Fibroblast of mammary gland (primary cell): ENCODE measurements at regions not wholly inside any gene's neighbourhood (a gene's known extent, or its start where the extent isn't known, plus 50 kb on each side); places are given as distances from the start of the nearest gene placed in this dataset.

Experiments used
- DNase-seq: peaks from one replicate; pipeline ENCODE4 v3.0.0-alpha.2; 2010; ENCODE audit warnings: low read depth
- H3K4me3 ChIP-seq: 2 replicates; pipeline ENCODE4 v1.5.1; 2011; ENCODE audit warnings: low read depth, mild to moderate bottlenecking, low read length, moderate library complexity; ENCODE audit not compliant: control insufficient read depth
- TF ChIP-seq, protein P1 (sequence below): conservative IDR thresholded peaks from 2 replicates; pipeline ENCODE4 v1.5.1; 2011; ENCODE audit warnings: low read depth, low read length, inconsistent platforms; ENCODE audit not compliant: control insufficient read depth, insufficient read depth

DNA sequence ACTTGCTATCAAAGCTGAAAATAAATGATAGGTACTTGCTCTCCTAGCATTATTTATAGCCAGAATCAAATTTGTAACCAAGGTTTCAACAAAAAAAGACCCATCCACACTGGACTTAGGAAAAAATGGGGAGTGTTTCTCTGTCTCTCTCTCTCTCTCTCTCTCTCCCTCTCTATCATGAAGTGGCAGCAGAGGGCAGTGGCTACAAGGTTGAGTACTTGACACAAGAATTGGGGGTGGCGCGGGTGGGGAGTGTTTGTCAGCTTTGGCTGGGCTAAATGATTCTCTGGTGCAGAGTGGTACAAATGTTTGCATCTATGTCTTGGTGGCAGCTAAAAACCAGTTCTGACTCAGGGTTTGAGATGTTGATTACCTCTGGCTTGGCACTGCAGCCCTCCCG, 85.0 kb downstream of the RBM43 start:
- DNase-seq = no peak
- TF ChIP-seq, protein P1, sequence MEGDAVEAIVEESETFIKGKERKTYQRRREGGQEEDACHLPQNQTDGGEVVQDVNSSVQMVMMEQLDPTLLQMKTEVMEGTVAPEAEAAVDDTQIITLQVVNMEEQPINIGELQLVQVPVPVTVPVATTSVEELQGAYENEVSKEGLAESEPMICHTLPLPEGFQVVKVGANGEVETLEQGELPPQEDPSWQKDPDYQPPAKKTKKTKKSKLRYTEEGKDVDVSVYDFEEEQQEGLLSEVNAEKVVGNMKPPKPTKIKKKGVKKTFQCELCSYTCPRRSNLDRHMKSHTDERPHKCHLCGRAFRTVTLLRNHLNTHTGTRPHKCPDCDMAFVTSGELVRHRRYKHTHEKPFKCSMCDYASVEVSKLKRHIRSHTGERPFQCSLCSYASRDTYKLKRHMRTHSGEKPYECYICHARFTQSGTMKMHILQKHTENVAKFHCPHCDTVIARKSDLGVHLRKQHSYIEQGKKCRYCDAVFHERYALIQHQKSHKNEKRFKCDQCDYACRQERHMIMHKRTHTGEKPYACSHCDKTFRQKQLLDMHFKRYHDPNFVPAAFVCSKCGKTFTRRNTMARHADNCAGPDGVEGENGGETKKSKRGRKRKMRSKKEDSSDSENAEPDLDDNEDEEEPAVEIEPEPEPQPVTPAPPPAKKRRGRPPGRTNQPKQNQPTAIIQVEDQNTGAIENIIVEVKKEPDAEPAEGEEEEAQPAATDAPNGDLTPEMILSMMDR = no peak
- H3K4me3 ChIP-seq = no peak overlapping the region

DNA sequence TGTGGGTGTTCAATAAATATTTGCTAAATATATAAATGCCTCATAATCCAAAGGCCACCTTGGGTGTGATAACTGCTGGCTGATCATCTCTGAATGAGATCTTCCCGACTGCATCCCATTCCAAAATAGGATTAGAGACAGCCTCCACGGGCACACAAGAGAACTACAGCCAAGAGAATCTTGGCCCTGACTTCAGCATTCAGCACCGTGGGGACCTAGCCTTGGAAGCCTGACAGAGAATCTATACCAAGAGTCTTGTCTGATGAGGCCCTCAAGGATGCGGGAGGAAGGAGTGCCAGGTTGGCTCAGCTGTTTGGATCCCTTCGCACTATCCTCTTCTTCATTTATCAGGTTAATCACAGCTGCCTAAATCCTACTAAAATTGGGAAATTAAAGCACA, 85.8 kb downstream of the RBM43 start:
- no peak overlapping the region for H3K4me3 ChIP-seq
- no peak for DNase-seq
- TF ChIP-seq, protein P1 = no peak

DNA sequence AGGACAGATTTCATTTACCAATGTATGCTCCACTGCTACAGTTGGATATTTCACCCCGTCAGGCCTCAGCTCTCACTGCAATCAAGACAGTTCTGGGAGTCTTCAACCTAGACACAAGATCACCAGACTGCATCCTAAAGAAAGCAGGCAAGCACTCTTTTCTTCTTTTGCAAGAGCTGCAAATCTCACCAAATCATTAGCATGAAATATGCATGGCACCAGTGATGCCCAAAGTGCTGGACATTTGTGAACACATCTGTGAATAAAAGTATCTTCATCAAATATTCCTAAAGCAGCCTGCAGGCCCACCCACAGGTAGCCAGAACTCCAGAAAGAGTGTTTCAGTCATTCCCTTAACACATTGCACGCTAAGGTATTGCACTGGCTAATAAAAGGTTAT, 87.5 kb downstream of the RBM43 start:
- DNase-seq = no peak
- TF ChIP-seq, protein P1 = no peak
- no peak overlapping the region for H3K4me3 ChIP-seq

DNA sequence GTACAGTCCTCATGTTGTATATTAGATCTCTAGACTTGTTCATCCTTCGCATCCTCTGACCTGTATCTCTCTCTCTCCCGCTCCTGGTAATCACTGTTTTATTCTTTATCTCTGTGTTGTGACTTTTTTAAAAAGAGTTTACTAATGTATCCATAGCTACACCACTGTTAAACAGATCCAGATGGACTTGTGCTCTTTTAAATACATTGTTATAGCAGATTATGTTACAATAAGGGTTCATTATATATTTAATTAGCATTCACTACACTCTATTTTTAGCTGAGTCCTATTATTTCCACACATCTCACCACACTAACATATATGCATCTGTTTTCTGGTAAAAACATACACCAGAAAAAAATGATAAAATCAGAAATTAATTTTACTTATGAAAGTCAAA, 90.5 kb downstream of the RBM43 start:
- TF ChIP-seq, protein P1 = no peak
- DNase-seq = no peak
- no peak overlapping the region for H3K4me3 ChIP-seq

DNA sequence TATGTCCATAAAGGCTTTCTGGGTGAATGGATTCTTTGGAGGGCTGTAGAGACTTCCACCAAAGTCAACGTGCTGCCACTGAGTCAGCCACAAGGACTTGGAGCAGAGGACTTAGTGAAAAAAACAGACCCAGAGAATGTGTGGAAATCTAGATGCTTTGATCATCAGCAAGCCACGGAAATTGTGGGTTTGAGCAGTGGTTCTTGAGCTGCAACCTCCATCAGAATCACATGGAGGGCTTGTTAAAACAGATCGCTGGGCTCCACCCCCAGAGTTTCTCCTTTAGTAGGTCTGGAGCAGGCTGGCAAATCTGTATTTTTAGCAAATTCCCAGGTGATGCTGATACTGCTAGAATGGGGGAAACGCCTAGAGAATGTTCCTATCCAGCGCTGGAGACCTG, 95.3 kb downstream of the RBM43 start:
- TF ChIP-seq, protein P1 = no peak
- DNase-seq = no peak
- H3K4me3 ChIP-seq = no peak overlapping the region

DNA sequence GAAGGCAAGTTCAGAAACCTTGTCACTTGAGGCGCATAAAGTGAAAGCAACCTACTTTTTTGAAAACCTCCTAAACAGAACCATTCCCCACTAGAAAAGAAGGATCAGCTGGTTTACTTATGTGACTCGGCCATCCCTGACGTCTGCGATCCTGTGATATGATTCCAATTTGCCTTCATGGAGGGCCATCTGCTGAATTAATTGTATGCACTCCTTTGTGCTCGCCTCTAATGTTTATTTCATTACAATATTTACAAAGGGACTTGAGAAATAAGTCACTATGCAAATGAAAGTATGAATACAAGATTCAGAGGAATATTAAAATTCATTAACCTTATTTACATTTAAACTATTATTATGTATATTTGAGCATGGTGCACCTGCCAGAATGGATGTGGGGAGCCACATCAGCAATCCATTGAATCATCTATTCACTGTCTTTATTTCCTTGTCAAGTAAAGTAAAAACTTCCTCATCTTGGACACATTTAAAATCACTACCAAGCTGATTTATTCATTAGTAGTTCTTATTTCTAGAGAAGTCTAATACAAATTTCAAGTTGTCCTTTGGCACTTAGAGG, 96.5 kb downstream of the RBM43 start:
- DNase-seq = no peak
- no peak overlapping the region for H3K4me3 ChIP-seq
- TF ChIP-seq, protein P1 = no peak
